ENCODE measurements at regions not wholly inside any gene's neighbourhood (a gene's known extent, or its start where the extent isn't known, plus 50 kb on each side); places are given as distances from the start of the nearest gene placed in this dataset.

- 73 to 84% (median 79%) methylated on average over 1 of the region's 1 CpG for whole genome bisulfite sequencing, 4 donors
- Histone ChIP-seq H3K27me3 (no peaks in the 10 kb centered on the region), H3K36me3 (replicated peaks in 1 of 2) (no peaks in the 10 kb centered on the region), H3K4me1 (replicated peaks in 1 of 2) (no peaks in the 10 kb centered on the region), H3K9me3 (replicated peaks in 1 of 3) (no peaks in the 10 kb centered on the region), H3K27ac (no peak overlapping the region), H3K4me3 (no peak overlapping the region)
- DNase-seq: no peak
- TF ChIP-seq POLR2A (IDR thresholded peaks at IDR 0.05) (no peak), CTCF (IDR thresholded peaks at IDR 0.05) (no peak)
- intact Hi-C loops (cut with DNase I): no loop called here
These were observed 245.9 kb upstream of the ANO3 start for GRCh38 chr11:26086028-26086427.

- intact Hi-C loops (cut with DNase I): no loop called here
- TF ChIP-seq POLR2A (IDR thresholded peaks at IDR 0.05): no peak
- TF ChIP-seq CTCF (IDR thresholded peaks at IDR 0.05): no peak
- Histone ChIP-seq H3K9me3 (replicated peaks in 1 of 3) (no peaks in the 10 kb centered on the region), H3K27me3 (no peaks in the 10 kb centered on the region), H3K4me1 (replicated peaks in 1 of 2) (no peaks in the 10 kb centered on the region), H3K27ac (no peak overlapping the region), H3K4me3 (no peak overlapping the region), H3K36me3 (replicated peaks in 1 of 2) (no peaks in the 10 kb centered on the region)
- 90 to 93% (median 91%) methylated on average over 4 of the region's 4 CpGs for WGBS, 4 donors
- DNase-seq: no peak
These were observed 244.6 kb upstream of the ANO3 start for GRCh38 chr11:26087120-26087935.

GRCh38 chr11:26088391-26088790, 243.5 kb upstream of the ANO3 start:
- Histone ChIP-seq H3K9me3 (replicated peaks in 1 of 3) (no peaks in the 10 kb centered on the region), H3K36me3 (replicated peaks in 1 of 2) (no peaks in the 10 kb centered on the region), H3K4me1 (replicated peaks in 1 of 2) (no peaks in the 10 kb centered on the region), H3K27me3 (no peaks in the 10 kb centered on the region), H3K27ac (no peak overlapping the region), H3K4me3 (no peak overlapping the region)
- TF ChIP-seq CTCF (IDR thresholded peaks at IDR 0.05) (no peak), POLR2A (IDR thresholded peaks at IDR 0.05) (no peak)
- DNase-seq: no peak
- intact Hi-C loops (cut with DNase I): no loop called here
- WGBS, 4 donors: 23 to 34% (median 31%) methylated on average over 1 of the region's 1 CpG

- Histone ChIP-seq H3K27ac (no peak overlapping the region), H3K36me3 (replicated peaks in 1 of 2) (no peaks in the 10 kb centered on the region), H3K4me3 (no peak overlapping the region), H3K9me3 (replicated peaks in 1 of 3) (no peaks in the 10 kb centered on the region), H3K4me1 (replicated peaks in 1 of 2) (no peaks in the 10 kb centered on the region), H3K27me3 (no peaks in the 10 kb centered on the region)
- 89 to 94% (median 90%) methylated on average over 3 of the region's 3 CpGs for WGBS, 4 donors
- intact Hi-C loops (cut with DNase I): no loop called here
- DNase-seq: no peak
- TF ChIP-seq CTCF (IDR thresholded peaks at IDR 0.05): no peak
- no peak for TF ChIP-seq POLR2A (IDR thresholded peaks at IDR 0.05)
These were observed 241.3 kb upstream of the ANO3 start for GRCh38 chr11:26090651-26091050.

Measured in adrenal gland (tissue), 9 donors.